A673 (cell line): ENCODE measurements at regions not wholly inside any gene's neighbourhood (a gene's known extent, or its start where the extent isn't known, plus 50 kb on each side); places are given as distances from the start of the nearest gene placed in this dataset.

Experiments
- EZH2 ChIP-seq: fragments of 200-600 bp; sonication (generic); IDR thresholded peaks from 2 replicates; pipeline ENCODE4 v1.6.1; 2017; ENCODE audit warnings: borderline replicate concordance, low read depth, mild to moderate bottlenecking, mixed read lengths, antibody characterized with exemption, low read length; ENCODE audit not compliant: poor library complexity, severe bottlenecking
- TF ChIP-seq, protein P1 (sequence below): fragments of 300-800, 200-600 bp; sonication (generic); conservative IDR thresholded peaks from 2 replicates; pipeline ENCODE4 v1.5.1; 2017; ENCODE audit warnings: low read depth, mild to moderate bottlenecking, antibody characterized with exemption, low read length, moderate library complexity, mixed read lengths

DNA sequence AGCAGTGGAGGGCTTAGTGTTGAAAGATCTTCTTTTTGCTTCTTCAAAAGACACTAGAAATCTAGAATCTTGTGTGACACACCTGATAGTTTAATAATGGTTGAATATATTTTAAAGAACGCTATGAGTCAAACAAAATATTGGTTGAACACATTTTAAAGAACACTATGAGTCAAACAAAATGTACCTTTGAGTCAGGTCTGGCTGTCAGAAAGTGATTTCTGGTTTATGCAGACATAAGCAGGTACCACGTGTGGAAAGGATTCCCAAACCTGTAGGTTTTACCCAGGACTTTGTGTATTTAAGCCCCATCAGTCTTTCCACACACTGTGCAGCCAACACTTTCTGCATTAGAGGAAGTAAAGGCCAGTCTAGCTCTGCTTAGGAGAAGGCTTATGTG lies 366.7 kb upstream of the TENM4 start:
- TF ChIP-seq, protein P1, sequence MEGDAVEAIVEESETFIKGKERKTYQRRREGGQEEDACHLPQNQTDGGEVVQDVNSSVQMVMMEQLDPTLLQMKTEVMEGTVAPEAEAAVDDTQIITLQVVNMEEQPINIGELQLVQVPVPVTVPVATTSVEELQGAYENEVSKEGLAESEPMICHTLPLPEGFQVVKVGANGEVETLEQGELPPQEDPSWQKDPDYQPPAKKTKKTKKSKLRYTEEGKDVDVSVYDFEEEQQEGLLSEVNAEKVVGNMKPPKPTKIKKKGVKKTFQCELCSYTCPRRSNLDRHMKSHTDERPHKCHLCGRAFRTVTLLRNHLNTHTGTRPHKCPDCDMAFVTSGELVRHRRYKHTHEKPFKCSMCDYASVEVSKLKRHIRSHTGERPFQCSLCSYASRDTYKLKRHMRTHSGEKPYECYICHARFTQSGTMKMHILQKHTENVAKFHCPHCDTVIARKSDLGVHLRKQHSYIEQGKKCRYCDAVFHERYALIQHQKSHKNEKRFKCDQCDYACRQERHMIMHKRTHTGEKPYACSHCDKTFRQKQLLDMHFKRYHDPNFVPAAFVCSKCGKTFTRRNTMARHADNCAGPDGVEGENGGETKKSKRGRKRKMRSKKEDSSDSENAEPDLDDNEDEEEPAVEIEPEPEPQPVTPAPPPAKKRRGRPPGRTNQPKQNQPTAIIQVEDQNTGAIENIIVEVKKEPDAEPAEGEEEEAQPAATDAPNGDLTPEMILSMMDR: no peak
- no peak for TF ChIP-seq EZH2
